H9 (cell line): ENCODE measurements at regions not wholly inside any gene's neighbourhood (a gene's known extent, or its start where the extent isn't known, plus 50 kb on each side); places are given as distances from the start of the nearest gene placed in this dataset.
"Not testable (repeated sequence)": the region's sequence is repeated elsewhere in the genome, so short reads cannot be mapped to it uniquely, and the experiment has no call there.

ENCODE experiments used
- DNase-seq: peaks from one replicate; pipeline ENCODE4 v3.0.0-alpha.2; 2017
- H2AFZ ChIP-seq: one replicate; pipeline ENCODE4 v1.6.1; 2013; ENCODE audit warnings: mild to moderate bottlenecking, low read length, control low read depth, moderate library complexity
- H2AK5ac ChIP-seq: 2 replicates; pipeline ENCODE4 v1.6.1; 2013; ENCODE audit warnings: low read length, control low read depth, mixed read lengths; ENCODE audit not compliant: insufficient read length
- H2BK120ac ChIP-seq: one replicate; pipeline ENCODE4 v1.6.1; 2013; ENCODE audit warnings: low read depth, mild to moderate bottlenecking, low read length, control low read depth, inconsistent platforms; ENCODE audit not compliant: poor library complexity, severe bottlenecking
- H2BK12ac ChIP-seq: 2 replicates; pipeline ENCODE4 v1.6.1; 2013; ENCODE audit warnings: low read length, control low read depth, mixed read lengths, low read depth; ENCODE audit not compliant: insufficient read length
- H2BK15ac ChIP-seq: 2 replicates; pipeline ENCODE4 v1.6.1; 2013; ENCODE audit warnings: low read depth, low read length, control low read depth
- H2BK20ac ChIP-seq: one replicate; pipeline ENCODE4 v1.6.1; 2013; ENCODE audit warnings: low read depth, mild to moderate bottlenecking, low read length, control low read depth, inconsistent platforms; ENCODE audit not compliant: poor library complexity, severe bottlenecking
- H2BK5ac ChIP-seq: 2 replicates; pipeline ENCODE4 v1.6.1; 2013; ENCODE audit warnings: low read length, control low read depth, mixed read lengths; ENCODE audit not compliant: insufficient read length
- H3K14ac ChIP-seq: 2 replicates; pipeline ENCODE4 v1.6.1; 2013; ENCODE audit warnings: low read length, control low read depth; ENCODE audit not compliant: insufficient read depth
- H3K18ac ChIP-seq: 2 replicates; pipeline ENCODE4 v1.6.1; 2013; ENCODE audit warnings: low read depth, mild to moderate bottlenecking, mixed read lengths, low read length, control low read depth; ENCODE audit not compliant: insufficient read length
- H3K23ac ChIP-seq: 2 replicates; pipeline ENCODE4 v1.6.1; 2013; ENCODE audit warnings: low read length, control low read depth, mixed read lengths, low read depth; ENCODE audit not compliant: insufficient read length
- H3K23me2 ChIP-seq: 2 replicates; pipeline ENCODE4 v1.6.1; 2013; ENCODE audit warnings: low read depth, mild to moderate bottlenecking, mixed read lengths, low read length, control low read depth; ENCODE audit not compliant: insufficient read length, poor library complexity, severe bottlenecking
- H3K27ac ChIP-seq: 2 replicates; pipeline ENCODE4 v1.5.1; 2013; ENCODE audit warnings: low read length, control low read depth, mixed read lengths, low read depth; ENCODE audit not compliant: insufficient read length
- H3K27me3 ChIP-seq: 2 replicates; pipeline ENCODE4 v1.6.1; 2013; ENCODE audit warnings: low read length, control low read depth, inconsistent platforms; ENCODE audit not compliant: insufficient read depth
- H3K4ac ChIP-seq: 2 replicates; pipeline ENCODE4 v1.6.1; 2013; ENCODE audit warnings: low read depth, mild to moderate bottlenecking, control low read depth, inconsistent platforms, low read length, moderate library complexity
- H3K4me1 ChIP-seq: 2 replicates; pipeline ENCODE4 v1.6.1; 2013; ENCODE audit warnings: low read length, control low read depth, inconsistent platforms; ENCODE audit not compliant: insufficient read depth
- H3K4me2 ChIP-seq: 2 replicates; pipeline ENCODE4 v1.6.1; 2013; ENCODE audit warnings: low read length, control low read depth, mixed read lengths; ENCODE audit not compliant: insufficient read length, insufficient read depth
- H3K56ac ChIP-seq: 2 replicates; pipeline ENCODE4 v1.6.1; 2013; ENCODE audit warnings: low read depth, mild to moderate bottlenecking, mixed read lengths, low read length, control low read depth; ENCODE audit not compliant: insufficient read length
- H3K79me1 ChIP-seq: 2 replicates; pipeline ENCODE4 v1.6.1; 2013; ENCODE audit warnings: low read depth, mild to moderate bottlenecking, moderate library complexity, low read length, control low read depth, inconsistent platforms; ENCODE audit not compliant: insufficient read depth, poor library complexity, severe bottlenecking
- H3K79me2 ChIP-seq: 2 replicates; pipeline ENCODE4 v1.6.1; 2013; ENCODE audit warnings: low read length, control low read depth, inconsistent platforms; ENCODE audit not compliant: insufficient read depth
- H3K9ac ChIP-seq: 2 replicates; pipeline ENCODE4 v1.6.1; 2013; ENCODE audit warnings: low read length, control low read depth, mixed read lengths; ENCODE audit not compliant: insufficient read length; ENCODE audit errors: extremely low read depth
- H3K9me3 ChIP-seq: one replicate; pipeline ENCODE4 v1.6.1; 2013; ENCODE audit warnings: low read depth, low read length, inconsistent platforms; ENCODE audit not compliant: control insufficient read depth
- H3T11ph ChIP-seq: one replicate; pipeline ENCODE4 v1.6.1; 2013; ENCODE audit warnings: mild to moderate bottlenecking, low read length, control low read depth, inconsistent platforms
- H4K20me1 ChIP-seq: one replicate; pipeline ENCODE4 v1.6.1; 2013; ENCODE audit not compliant: control insufficient read depth, insufficient read length, insufficient read depth
- H4K5ac ChIP-seq: 2 replicates; pipeline ENCODE4 v1.6.1; 2013; ENCODE audit warnings: low read depth, mild to moderate bottlenecking, mixed read lengths, low read length, control low read depth; ENCODE audit not compliant: insufficient read length
- H4K8ac ChIP-seq: replicated peaks from 2 replicates; pipeline ENCODE4 v1.6.1; 2013; ENCODE audit warnings: low read length, control low read depth, mixed read lengths, low read depth; ENCODE audit not compliant: insufficient read length
- H4K91ac ChIP-seq: 2 replicates; pipeline ENCODE4 v1.6.1; 2013; ENCODE audit warnings: low read depth, mild to moderate bottlenecking, moderate library complexity, mixed read lengths, low read length, control low read depth; ENCODE audit not compliant: insufficient read length
- H3K27ac Mint-ChIP-seq, 3 experiments: 2 replicates in 2 of 3; 3 replicates in 1 of 3; pipeline ENCODE4 v1.8.0; 2020 to 2021; ENCODE audit warnings: mixed read lengths in 3 of 3, mild to moderate bottlenecking in 1 of 3, moderate library complexity in 1 of 3
- H3K27me3 Mint-ChIP-seq: 2 replicates; pipeline ENCODE4 v1.8.0; 2021; ENCODE audit warnings: low read depth, mild to moderate bottlenecking, moderate library complexity, mixed read lengths
- H3K36me3 Mint-ChIP-seq, 3 experiments: 2 replicates in 2 of 3; 3 replicates in 1 of 3; pipeline ENCODE4 v1.8.0; 2020 to 2021; ENCODE audit warnings: low read depth in 3 of 3, mixed read lengths in 3 of 3; ENCODE audit not compliant: insufficient read depth in 1 of 3
- H3K4me1 Mint-ChIP-seq, 2 experiments: 2 replicates each; pipeline ENCODE4 v1.8.0; 2020; ENCODE audit warnings: mixed read lengths in 2 of 2
- H3K4me3 Mint-ChIP-seq, 2 experiments: 2 replicates in 1 of 2; 3 replicates in 1 of 2; pipeline ENCODE4 v1.8.0; 2020 to 2021; ENCODE audit warnings: mild to moderate bottlenecking in 2 of 2, mixed read lengths in 2 of 2, moderate library complexity in 1 of 2
- H3K9me3 Mint-ChIP-seq, 2 experiments: 2 replicates in 1 of 2; 3 replicates in 1 of 2; pipeline ENCODE4 v1.8.0; 2020; ENCODE audit warnings: mild to moderate bottlenecking in 2 of 2, mixed read lengths in 2 of 2, moderate library complexity in 1 of 2
- WGBS: extraction: QIAGEN DNeasy Blood & Tissue Kit; methylation state at CpG from one replicate; pipeline ENCODE4 v1.1.7; 2013; ENCODE audit warnings: missing lambda C conversion rate, low lambda C conversion rate, mixed read lengths; ENCODE audit not compliant: insufficient read length; ENCODE audit errors: extremely low coverage; 5-methylcytosine and 5-hydroxymethylcytosine counted together
- TF ChIP-seq, protein P1 (sequence below): fragments of 200-600 bp; sonication (generic); conservative IDR thresholded peaks from 3 replicates; pipeline ENCODE4 v1.8.0; 2021; ENCODE audit warnings: antibody characterized with exemption, mild to moderate bottlenecking

DNA sequence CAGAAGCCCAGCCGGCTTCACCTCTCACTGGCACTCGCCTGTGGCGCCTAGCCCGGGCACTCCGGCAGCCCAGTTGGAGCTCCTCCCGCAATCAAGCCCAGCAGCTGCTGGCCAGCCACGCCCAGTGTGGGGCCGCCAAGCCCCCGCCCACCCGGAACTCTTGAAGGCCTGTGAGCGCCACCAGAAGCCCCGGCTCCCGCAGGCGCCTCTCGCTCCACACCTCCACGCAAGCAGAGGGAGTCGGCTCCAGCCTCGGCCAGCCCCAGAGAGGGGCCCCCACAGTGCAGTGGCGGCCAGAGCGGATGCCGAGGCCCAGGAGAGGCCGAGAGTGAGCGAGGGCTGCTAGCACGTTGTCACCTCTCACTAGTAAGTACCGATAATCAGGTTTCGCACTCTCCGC lies 240.7 kb downstream of the TFEC start:
- H3K18ac ChIP-seq = no peak overlapping the region
- H2AFZ ChIP-seq = no peak overlapping the region
- H4K20me1 ChIP-seq = no peaks in the 10 kb centered on the region
- no peaks in the 10 kb centered on the region for H3K27me3 ChIP-seq
- H3K23ac ChIP-seq = no peak overlapping the region
- H3K27ac ChIP-seq = no peak overlapping the region
- H2BK120ac ChIP-seq = no peak overlapping the region
- no peaks in the 10 kb centered on the region for H3K23me2 ChIP-seq
- no peak overlapping the region for H2BK5ac ChIP-seq
- no peak overlapping the region for H2AK5ac ChIP-seq
- no peak overlapping the region for H4K5ac ChIP-seq
- no peak overlapping the region for H3K56ac ChIP-seq
- TF ChIP-seq, protein P1, sequence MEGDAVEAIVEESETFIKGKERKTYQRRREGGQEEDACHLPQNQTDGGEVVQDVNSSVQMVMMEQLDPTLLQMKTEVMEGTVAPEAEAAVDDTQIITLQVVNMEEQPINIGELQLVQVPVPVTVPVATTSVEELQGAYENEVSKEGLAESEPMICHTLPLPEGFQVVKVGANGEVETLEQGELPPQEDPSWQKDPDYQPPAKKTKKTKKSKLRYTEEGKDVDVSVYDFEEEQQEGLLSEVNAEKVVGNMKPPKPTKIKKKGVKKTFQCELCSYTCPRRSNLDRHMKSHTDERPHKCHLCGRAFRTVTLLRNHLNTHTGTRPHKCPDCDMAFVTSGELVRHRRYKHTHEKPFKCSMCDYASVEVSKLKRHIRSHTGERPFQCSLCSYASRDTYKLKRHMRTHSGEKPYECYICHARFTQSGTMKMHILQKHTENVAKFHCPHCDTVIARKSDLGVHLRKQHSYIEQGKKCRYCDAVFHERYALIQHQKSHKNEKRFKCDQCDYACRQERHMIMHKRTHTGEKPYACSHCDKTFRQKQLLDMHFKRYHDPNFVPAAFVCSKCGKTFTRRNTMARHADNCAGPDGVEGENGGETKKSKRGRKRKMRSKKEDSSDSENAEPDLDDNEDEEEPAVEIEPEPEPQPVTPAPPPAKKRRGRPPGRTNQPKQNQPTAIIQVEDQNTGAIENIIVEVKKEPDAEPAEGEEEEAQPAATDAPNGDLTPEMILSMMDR = no peak
- no peak overlapping the region for H3K27ac Mint-ChIP-seq
- no peak overlapping the region for H3T11ph ChIP-seq
- H2BK12ac ChIP-seq = no peak overlapping the region
- H4K8ac ChIP-seq = no peak overlapping the region
- H3K4ac ChIP-seq = no peak overlapping the region
- H3K14ac ChIP-seq = no peak overlapping the region
- no CpG with 5 or more reads among the region's 27 CpGs for WGBS
- peaks cover 7 to 11% of the 10 kb centered on the region in 2 experiments for H3K4me1 Mint-ChIP-seq
- H4K91ac ChIP-seq = no peak overlapping the region
- H3K36me3 Mint-ChIP-seq = peaks cover 0 to 6% (median 2%) of the 10 kb centered on the region in 3 experiments; a peak in 3 of 7 replicates
- H3K4me2 ChIP-seq = no peak overlapping the region
- H3K79me1 ChIP-seq = no peaks in the 10 kb centered on the region
- no peaks in the 10 kb centered on the region for H3K79me2 ChIP-seq
- H2BK20ac ChIP-seq = no peak overlapping the region
- no peaks in the 10 kb centered on the region for H3K9me3 ChIP-seq
- DNase-seq = peak; percentile 28
- no peak overlapping the region for H3K4me3 Mint-ChIP-seq
- no peak overlapping the region for H3K9ac ChIP-seq
- H3K9me3 Mint-ChIP-seq = peaks cover 0 to 2% of the 10 kb centered on the region in 2 experiments; a peak in 1 of 5 replicates
- no peaks in the 10 kb centered on the region for H3K27me3 Mint-ChIP-seq
- H3K4me1 ChIP-seq = no peaks in the 10 kb centered on the region; the same call in 1 of the 2 replicates
- no peak overlapping the region for H2BK15ac ChIP-seq

DNA sequence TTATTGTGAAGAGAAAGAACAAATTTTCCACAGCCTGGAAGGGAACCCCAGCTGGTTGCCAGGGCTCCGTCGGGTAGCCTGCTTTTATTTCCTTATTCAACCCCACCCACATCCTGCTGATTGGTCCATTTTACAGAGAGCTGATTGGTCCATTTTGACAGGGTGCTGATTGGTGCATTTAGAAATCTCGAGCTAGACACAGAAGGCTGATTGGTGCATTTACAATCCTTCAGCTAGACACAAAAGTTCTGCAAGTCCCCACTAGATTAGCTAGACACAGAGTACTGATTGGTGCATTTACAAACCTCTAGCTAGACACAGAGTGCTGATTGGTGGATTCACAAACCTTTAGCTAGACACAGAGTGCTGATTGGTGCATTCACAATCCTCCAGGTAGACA lies 241.1 kb downstream of the TFEC start:
- not testable (repeated sequence) for H3K4me2 ChIP-seq, H3K9ac ChIP-seq, H2BK15ac ChIP-seq, H2AK5ac ChIP-seq, H3K27me3 ChIP-seq, H4K5ac ChIP-seq, H3K9me3 Mint-ChIP-seq, H3K4me1 ChIP-seq, H3K36me3 Mint-ChIP-seq, H4K91ac ChIP-seq, H3K79me1 ChIP-seq, H3K4ac ChIP-seq, H3K4me1 Mint-ChIP-seq, H3K27me3 Mint-ChIP-seq, H3K27ac Mint-ChIP-seq, H2BK5ac ChIP-seq, H3K27ac ChIP-seq, H2AFZ ChIP-seq, H2BK12ac ChIP-seq, H4K20me1 ChIP-seq, H3K4me3 Mint-ChIP-seq, H3K23ac ChIP-seq, H3K14ac ChIP-seq, H3K9me3 ChIP-seq, DNase-seq, H3K56ac ChIP-seq, H3K18ac ChIP-seq, H3T11ph ChIP-seq, H3K23me2 ChIP-seq, H3K79me2 ChIP-seq, H2BK20ac ChIP-seq, H2BK120ac ChIP-seq, H4K8ac ChIP-seq
- WGBS = no CpG with 5 or more reads among the region's 3 CpGs
